ENCODE measurements at regions not wholly inside any gene's neighbourhood (a gene's known extent, or its start where the extent isn't known, plus 50 kb on each side); places are given as distances from the start of the nearest gene placed in this dataset.
"Not testable (repeated sequence)": the region's sequence is repeated elsewhere in the genome, so short reads cannot be mapped to it uniquely, and the experiment has no call there.

GRCh38 chr7:125061776-125062397 is 132.3 kb upstream of the POT1 start:
- CTCF ChIA-PET = interaction anchor here (2.4 kb wide), 1 partner anchor 8 kb away, joined by 7 read pairs; no protein-coding TSS in a partner anchor
- no peak overlapping the region for H3K4me3 Mint-ChIP-seq
- no peaks in the 10 kb centered on the region for H3K9me3 Mint-ChIP-seq
- DNase-seq = no peak
- intact Hi-C loops (cut with micrococcal nuclease) = loop anchor here (2.0 kb wide), 1 partner anchor 609 kb away; no protein-coding TSS in a partner anchor
- H3K27ac Mint-ChIP-seq = no peak overlapping the region
- no peaks in the 10 kb centered on the region for H3K4me1 Mint-ChIP-seq (ENCODE audit: low read depth)
- H3K27me3 Mint-ChIP-seq (ENCODE audit: low read depth) = no peaks in the 10 kb centered on the region
- no peaks in the 10 kb centered on the region for H3K36me3 Mint-ChIP-seq (ENCODE audit: low read depth)

- not testable (repeated sequence) for H3K27me3 Mint-ChIP-seq (ENCODE audit: low read depth); H3K4me3 Mint-ChIP-seq; H3K36me3 Mint-ChIP-seq (ENCODE audit: low read depth); H3K27ac Mint-ChIP-seq; H3K9me3 Mint-ChIP-seq; DNase-seq; H3K4me1 Mint-ChIP-seq (ENCODE audit: low read depth)
- intact Hi-C loops (cut with micrococcal nuclease) = loop anchor here (2.0 kb wide), 1 partner anchor 610 kb away; no protein-coding TSS in a partner anchor
- CTCF ChIA-PET = interaction anchor here (2.4 kb wide), 1 partner anchor 9 kb away, joined by 7 read pairs; no protein-coding TSS in a partner anchor
Measured at GRCh38 chr7:125061083-125061745, 131.6 kb upstream of the POT1 start.

GRCh38 chr7:125059861-125060456 is 130.3 kb upstream of the POT1 start:
- Mint-ChIP-seq H3K27ac (no peak overlapping the region), H3K36me3 (ENCODE audit: low read depth) (no peaks in the 10 kb centered on the region), H3K9me3 (no peaks in the 10 kb centered on the region), H3K4me1 (ENCODE audit: low read depth) (no peaks in the 10 kb centered on the region), H3K4me3 (no peak overlapping the region), H3K27me3 (ENCODE audit: low read depth) (no peaks in the 10 kb centered on the region)
- CTCF ChIA-PET = interaction anchor here (0.7 to 2.4 kb wide), 4 partner anchors 10 to 330 kb away, joined by 3 to 7 read pairs (median 4); no protein-coding TSS in a partner anchor
- intact Hi-C loops (cut with micrococcal nuclease) = loop anchor here (2.0 kb wide), 1 partner anchor 611 kb away; no protein-coding TSS in a partner anchor
- no peak for DNase-seq

GRCh38 chr7:125057963-125058362 is 128.3 kb upstream of the POT1 start:
- CTCF ChIA-PET = no interaction called here
- intact Hi-C loops (cut with micrococcal nuclease) = no loop called here
- Mint-ChIP-seq H3K27me3 (ENCODE audit: low read depth) (no peaks in the 10 kb centered on the region), H3K36me3 (ENCODE audit: low read depth) (no peaks in the 10 kb centered on the region), H3K27ac (no peak overlapping the region), H3K4me1 (ENCODE audit: low read depth) (no peaks in the 10 kb centered on the region), H3K9me3 (no peaks in the 10 kb centered on the region), H3K4me3 (no peak overlapping the region)
- no peak for DNase-seq

- Mint-ChIP-seq H3K4me3 (no peak overlapping the region), H3K27me3 (ENCODE audit: low read depth) (no peaks in the 10 kb centered on the region), H3K9me3 (no peaks in the 10 kb centered on the region), H3K4me1 (ENCODE audit: low read depth) (no peaks in the 10 kb centered on the region), H3K27ac (no peak overlapping the region), H3K36me3 (ENCODE audit: low read depth) (no peaks in the 10 kb centered on the region)
- CTCF ChIA-PET = no interaction called here
- DNase-seq = no peak
- intact Hi-C loops (cut with micrococcal nuclease) = no loop called here
Measured at GRCh38 chr7:125055376-125055775, 125.8 kb upstream of the POT1 start.

GRCh38 chr7:125046767-125047166 is 117.1 kb upstream of the POT1 start:
- H3K27ac Mint-ChIP-seq = no peak overlapping the region
- CTCF ChIA-PET = no interaction called here
- H3K27me3 Mint-ChIP-seq (ENCODE audit: low read depth) = no peaks in the 10 kb centered on the region
- intact Hi-C loops (cut with micrococcal nuclease) = no loop called here
- H3K4me1 Mint-ChIP-seq (ENCODE audit: low read depth) = no peaks in the 10 kb centered on the region
- peaks cover 2% of the 10 kb centered on the region for H3K36me3 Mint-ChIP-seq (ENCODE audit: low read depth)
- peaks cover 11% of the 10 kb centered on the region for H3K9me3 Mint-ChIP-seq
- H3K4me3 Mint-ChIP-seq = no peak overlapping the region
- DNase-seq = no peak

GRCh38 chr7:125033506-125033905 is 103.9 kb upstream of the POT1 start:
- Mint-ChIP-seq H3K27me3 (ENCODE audit: low read depth) (no peaks in the 10 kb centered on the region), H3K27ac (no peak overlapping the region), H3K36me3 (ENCODE audit: low read depth) (no peaks in the 10 kb centered on the region), H3K4me1 (ENCODE audit: low read depth) (no peaks in the 10 kb centered on the region), H3K9me3 (no peaks in the 10 kb centered on the region), H3K4me3 (no peak overlapping the region)
- CTCF ChIA-PET = no interaction called here
- no peak for DNase-seq
- intact Hi-C loops (cut with micrococcal nuclease) = no loop called here

GRCh38 chr7:125032943-125033342 is 103.3 kb upstream of the POT1 start:
- Mint-ChIP-seq H3K36me3 (ENCODE audit: low read depth) (no peaks in the 10 kb centered on the region), H3K27ac (no peak overlapping the region), H3K27me3 (ENCODE audit: low read depth) (no peaks in the 10 kb centered on the region), H3K4me1 (ENCODE audit: low read depth) (no peaks in the 10 kb centered on the region), H3K4me3 (no peak overlapping the region), H3K9me3 (no peaks in the 10 kb centered on the region)
- intact Hi-C loops (cut with micrococcal nuclease) = no loop called here
- CTCF ChIA-PET = no interaction called here
- no peak for DNase-seq

- Mint-ChIP-seq H3K27me3 (ENCODE audit: low read depth) (no peaks in the 10 kb centered on the region), H3K4me1 (ENCODE audit: low read depth) (no peaks in the 10 kb centered on the region), H3K9me3 (no peaks in the 10 kb centered on the region), H3K27ac (no peak overlapping the region), H3K36me3 (ENCODE audit: low read depth) (no peaks in the 10 kb centered on the region), H3K4me3 (no peak overlapping the region)
- no peak for DNase-seq
- intact Hi-C loops (cut with micrococcal nuclease) = no loop called here
- CTCF ChIA-PET = no interaction called here
Measured at GRCh38 chr7:125030756-125031387, 101.2 kb upstream of the POT1 start.

GRCh38 chr7:125025620-125026019 is 96.0 kb upstream of the POT1 start:
- H3K27ac Mint-ChIP-seq = no peak overlapping the region
- no peak overlapping the region for H3K4me3 Mint-ChIP-seq
- intact Hi-C loops (cut with micrococcal nuclease) = no loop called here
- H3K27me3 Mint-ChIP-seq (ENCODE audit: low read depth) = no peaks in the 10 kb centered on the region
- H3K9me3 Mint-ChIP-seq = peaks cover 3% of the 10 kb centered on the region
- H3K4me1 Mint-ChIP-seq (ENCODE audit: low read depth) = no peaks in the 10 kb centered on the region
- H3K36me3 Mint-ChIP-seq (ENCODE audit: low read depth) = peaks cover 3% of the 10 kb centered on the region
- CTCF ChIA-PET = no interaction called here
- no peak for DNase-seq

- Mint-ChIP-seq H3K4me3 (no peak overlapping the region), H3K27me3 (ENCODE audit: low read depth) (no peaks in the 10 kb centered on the region), H3K36me3 (ENCODE audit: low read depth) (peaks cover 3% of the 10 kb centered on the region), H3K27ac (no peak overlapping the region), H3K9me3 (peaks cover 3% of the 10 kb centered on the region), H3K4me1 (ENCODE audit: low read depth) (no peaks in the 10 kb centered on the region)
- intact Hi-C loops (cut with micrococcal nuclease) = no loop called here
- CTCF ChIA-PET = no interaction called here
- DNase-seq = no peak
Measured at GRCh38 chr7:125020801-125021200, 91.2 kb upstream of the POT1 start.

- H3K27ac Mint-ChIP-seq = no peak overlapping the region
- no peak overlapping the region for H3K4me3 Mint-ChIP-seq
- H3K4me1 Mint-ChIP-seq (ENCODE audit: low read depth) = no peaks in the 10 kb centered on the region
- H3K36me3 Mint-ChIP-seq (ENCODE audit: low read depth) = no peaks in the 10 kb centered on the region
- no peaks in the 10 kb centered on the region for H3K27me3 Mint-ChIP-seq (ENCODE audit: low read depth)
- no peak for DNase-seq
- H3K9me3 Mint-ChIP-seq = no peaks in the 10 kb centered on the region
- CTCF ChIA-PET = no interaction called here
- intact Hi-C loops (cut with micrococcal nuclease) = no loop called here
Measured at GRCh38 chr7:125010540-125010939, 80.9 kb upstream of the POT1 start.

All from activated naive CD4-positive, alpha-beta T cell treated with anti-CD3 and anti-CD28 coated beads for 36 hours (primary cell).